WTC11 (cell line): ENCODE measurements at regions not wholly inside any gene's neighbourhood (a gene's known extent, or its start where the extent isn't known, plus 50 kb on each side); places are given as distances from the start of the nearest gene placed in this dataset.

Experiments used
- ATAC-seq: fragments of 200-7000 bp; cut with Tn5 transposase; 2 replicates; pipeline ENCODE4 v1.10.0; 2021; ENCODE audit warnings: mild to moderate bottlenecking, moderate library complexity
- CTCF ChIA-PET: fragments of 300-600 bp; sonication (Branson Sonifier 250); formaldehyde crosslinking; loops from one replicate; lab custom pipeline; 2021; ENCODE audit warnings: antibody characterized with exemption; lab: Charles Lee
- POLR2A ChIA-PET: fragments of 350-600 bp; sonication (Branson Sonifier 250); formaldehyde crosslinking; loops from one replicate; lab custom pipeline; 2021; ENCODE audit warnings: antibody characterized with exemption; lab: Charles Lee
- DNase-seq: peaks from one replicate; pipeline ENCODE4 v3.0.0; 2021; ENCODE audit warnings: low spot score
- H3K27ac Mint-ChIP-seq: 2 replicates; pipeline ENCODE4 v1.8.0; 2021; ENCODE audit warnings: mixed read lengths
- H3K27me3 Mint-ChIP-seq: 2 replicates; pipeline ENCODE4 v1.8.0; 2021; ENCODE audit warnings: low read depth, mild to moderate bottlenecking, moderate library complexity, mixed read lengths
- H3K36me3 Mint-ChIP-seq: 2 replicates; pipeline ENCODE4 v1.8.0; 2021; ENCODE audit warnings: mixed read lengths
- H3K4me1 Mint-ChIP-seq: 2 replicates; pipeline ENCODE4 v1.8.0; 2022; ENCODE audit warnings: mixed read lengths
- H3K4me3 Mint-ChIP-seq: 2 replicates; pipeline ENCODE4 v1.8.0; 2021; ENCODE audit warnings: mild to moderate bottlenecking, moderate library complexity, mixed read lengths
- H3K9me3 Mint-ChIP-seq: 2 replicates; pipeline ENCODE4 v1.8.0; 2021; ENCODE audit warnings: mixed read lengths
- ATF1 ChIP-seq: sonication (generic); formaldehyde crosslinking; IDR thresholded peaks from 2 replicates; pipeline ENCODE4 v1.8.1; 2023; ENCODE audit warnings: mild to moderate bottlenecking, moderate library complexity, missing genetic modification reagents
- ATF6 ChIP-seq: sonication (generic); formaldehyde crosslinking; IDR thresholded peaks from 2 replicates; pipeline ENCODE4 v1.8.1; 2023; ENCODE audit warnings: mild to moderate bottlenecking, missing genetic modification reagents
- CBFB ChIP-seq: sonication (generic); formaldehyde crosslinking; IDR thresholded peaks from 2 replicates; pipeline ENCODE4 v1.8.1; 2022; ENCODE audit warnings: mild to moderate bottlenecking, low read depth, missing genetic modification reagents
- CDX4 ChIP-seq: fragments of 250-450 bp; sonication (Bioruptor Pico); IDR thresholded peaks from 2 replicates; pipeline ENCODE4 v1.9.0; 2021; ENCODE audit warnings: moderate library complexity, mild to moderate bottlenecking, inconsistent platforms, borderline replicate concordance
- CREB1 ChIP-seq: sonication (generic); formaldehyde crosslinking; IDR thresholded peaks from 2 replicates; pipeline ENCODE4 v1.8.0; 2023; ENCODE audit warnings: mild to moderate bottlenecking, missing genetic modification reagents
- CREM ChIP-seq: sonication (generic); formaldehyde crosslinking; IDR thresholded peaks from 2 replicates; pipeline ENCODE4 v1.8.1; 2022; ENCODE audit warnings: mild to moderate bottlenecking, missing genetic modification reagents, moderate library complexity
- ETV6 ChIP-seq: sonication (generic); formaldehyde crosslinking; IDR thresholded peaks from 2 replicates; pipeline ENCODE4 v1.8.1; 2022; ENCODE audit warnings: mild to moderate bottlenecking, missing genetic modification reagents
- FOXP4 ChIP-seq: sonication (generic); formaldehyde crosslinking; IDR thresholded peaks from 2 replicates; pipeline ENCODE4 v1.8.0; 2022; ENCODE audit warnings: mild to moderate bottlenecking, missing genetic modification reagents
- JAZF1 ChIP-seq: fragments of 250-450 bp; sonication (Bioruptor Pico); IDR thresholded peaks from 2 replicates; pipeline ENCODE4 v1.9.0; 2021; ENCODE audit warnings: moderate library complexity, mild to moderate bottlenecking, inconsistent platforms
- OVOL2 ChIP-seq: fragments of 250-450 bp; sonication (Bioruptor Pico); IDR thresholded peaks from 2 replicates; pipeline ENCODE4 v1.9.0; 2021; ENCODE audit warnings: mild to moderate bottlenecking, borderline replicate concordance
- PRRX2 ChIP-seq: fragments of 250-450 bp; sonication (Bioruptor Pico); IDR thresholded peaks from 2 replicates; pipeline ENCODE4 v1.8.0; 2021; ENCODE audit warnings: mild to moderate bottlenecking
- RORB ChIP-seq: fragments of 250-450 bp; sonication (Bioruptor Pico); IDR thresholded peaks from 2 replicates; pipeline ENCODE4 v1.9.0; 2021; ENCODE audit warnings: mild to moderate bottlenecking
- SOX15 ChIP-seq: fragments of 250-450 bp; sonication (Bioruptor Pico); IDR thresholded peaks from 2 replicates; pipeline ENCODE4 v1.9.0; 2021; ENCODE audit warnings: mild to moderate bottlenecking
- TP53 ChIP-seq: sonication (generic); formaldehyde crosslinking; IDR thresholded peaks from 2 replicates; pipeline ENCODE4 v1.8.1; 2023; ENCODE audit warnings: mild to moderate bottlenecking, missing genetic modification reagents
- USF1 ChIP-seq: sonication (generic); formaldehyde crosslinking; IDR thresholded peaks from 2 replicates; pipeline ENCODE4 v1.8.0; 2022; ENCODE audit warnings: mild to moderate bottlenecking, missing genetic modification reagents
- ZBTB21 ChIP-seq: sonication (generic); formaldehyde crosslinking; IDR thresholded peaks from 2 replicates; pipeline ENCODE4 v1.8.1; 2023; ENCODE audit warnings: mild to moderate bottlenecking, missing genetic modification reagents, borderline replicate concordance
- ZNF219 ChIP-seq: sonication (generic); formaldehyde crosslinking; IDR thresholded peaks from 2 replicates; pipeline ENCODE4 v1.8.0; 2023; ENCODE audit warnings: missing genetic modification reagents, mild to moderate bottlenecking, borderline replicate concordance
- ZNF416 ChIP-seq: fragments of 250-450 bp; sonication (Bioruptor Pico); IDR thresholded peaks from 2 replicates; pipeline ENCODE4 v1.9.0; 2021; ENCODE audit warnings: mild to moderate bottlenecking, inconsistent platforms
- ZSCAN18 ChIP-seq: fragments of 250-450 bp; sonication (Bioruptor Pico); IDR thresholded peaks from 2 replicates; pipeline ENCODE4 v2.1.2; 2022; ENCODE audit warnings: mild to moderate bottlenecking, moderate library complexity
- TF ChIP-seq, protein P1 (sequence below): sonication (generic); formaldehyde crosslinking; IDR thresholded peaks from 2 replicates; pipeline ENCODE4 v1.8.1; 2022; ENCODE audit warnings: missing genetic modification reagents, borderline replicate concordance
- TF ChIP-seq, protein P2 (sequence below): fragments of 250-450 bp; sonication (Bioruptor Pico); IDR thresholded peaks from 2 replicates; pipeline ENCODE4 v1.8.0; 2021; ENCODE audit warnings: mild to moderate bottlenecking

GRCh38 chr12:4047421-4047820 is 174.2 kb upstream of the PARP11 start (continued):
- TF ChIP-seq CDX4 = no peak

- POLR2A ChIA-PET = no interaction called here
- peaks cover 32% of the 10 kb centered on the region for H3K4me1 Mint-ChIP-seq
- TF ChIP-seq SOX15 (CRISPR knock-in tag) = no peak
- no peak for TF ChIP-seq JAZF1 (CRISPR knock-in tag)
- no peak for TF ChIP-seq ATF1 (CRISPR knock-in tag)
- no peak for TF ChIP-seq CREB1 (CRISPR knock-in tag)
- TF ChIP-seq, protein P1, sequence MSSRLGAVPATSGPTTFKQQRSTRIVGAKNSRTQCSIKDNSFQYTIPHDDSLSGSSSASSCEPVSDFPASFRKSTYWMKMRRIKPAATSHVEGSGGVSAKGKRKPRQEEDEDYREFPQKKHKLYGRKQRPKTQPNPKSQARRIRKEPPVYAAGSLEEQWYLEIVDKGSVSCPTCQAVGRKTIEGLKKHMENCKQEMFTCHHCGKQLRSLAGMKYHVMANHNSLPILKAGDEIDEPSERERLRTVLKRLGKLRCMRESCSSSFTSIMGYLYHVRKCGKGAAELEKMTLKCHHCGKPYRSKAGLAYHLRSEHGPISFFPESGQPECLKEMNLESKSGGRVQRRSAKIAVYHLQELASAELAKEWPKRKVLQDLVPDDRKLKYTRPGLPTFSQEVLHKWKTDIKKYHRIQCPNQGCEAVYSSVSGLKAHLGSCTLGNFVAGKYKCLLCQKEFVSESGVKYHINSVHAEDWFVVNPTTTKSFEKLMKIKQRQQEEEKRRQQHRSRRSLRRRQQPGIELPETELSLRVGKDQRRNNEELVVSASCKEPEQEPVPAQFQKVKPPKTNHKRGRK (CRISPR knock-in tag) = no peak
- no peak for TF ChIP-seq CBFB (CRISPR knock-in tag)
- TF ChIP-seq, protein P2, sequence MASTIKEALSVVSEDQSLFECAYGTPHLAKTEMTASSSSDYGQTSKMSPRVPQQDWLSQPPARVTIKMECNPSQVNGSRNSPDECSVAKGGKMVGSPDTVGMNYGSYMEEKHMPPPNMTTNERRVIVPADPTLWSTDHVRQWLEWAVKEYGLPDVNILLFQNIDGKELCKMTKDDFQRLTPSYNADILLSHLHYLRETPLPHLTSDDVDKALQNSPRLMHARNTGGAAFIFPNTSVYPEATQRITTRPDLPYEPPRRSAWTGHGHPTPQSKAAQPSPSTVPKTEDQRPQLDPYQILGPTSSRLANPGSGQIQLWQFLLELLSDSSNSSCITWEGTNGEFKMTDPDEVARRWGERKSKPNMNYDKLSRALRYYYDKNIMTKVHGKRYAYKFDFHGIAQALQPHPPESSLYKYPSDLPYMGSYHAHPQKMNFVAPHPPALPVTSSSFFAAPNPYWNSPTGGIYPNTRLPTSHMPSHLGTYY (CRISPR knock-in tag) = no peak
- TF ChIP-seq TP53 (CRISPR knock-in tag) = no peak
- no peak for TF ChIP-seq CDX4
- no peak for TF ChIP-seq RORB (CRISPR knock-in tag)
- TF ChIP-seq ZBTB21 (CRISPR knock-in tag) = no peak
- no peak for TF ChIP-seq PRRX2
- no peak overlapping the region for H3K4me3 Mint-ChIP-seq
- CTCF ChIA-PET = no interaction called here
- H3K27ac Mint-ChIP-seq = peak overlapping the region; percentile 32; the same call in 1 of the 2 replicates
- H3K27me3 Mint-ChIP-seq = no peaks in the 10 kb centered on the region; the same call in 1 of the 2 replicates
- DNase-seq (no peak), ATAC-seq (no peak)
- peaks cover 17% of the 10 kb centered on the region for H3K9me3 Mint-ChIP-seq
- no peaks in the 10 kb centered on the region; the same call in 1 of the 2 replicates for H3K36me3 Mint-ChIP-seq
Observed at GRCh38 chr12:4046495-4046840, 173.3 kb upstream of the PARP11 start.

- POLR2A ChIA-PET = no interaction called here
- no peak overlapping the region; the same call in 1 of the 2 replicates for H3K27ac Mint-ChIP-seq
- H3K4me1 Mint-ChIP-seq = peaks cover 28% of the 10 kb centered on the region
- CTCF ChIA-PET = no interaction called here
- DNase-seq (no peak), ATAC-seq (no peak)
- no peaks in the 10 kb centered on the region; the same call in 1 of the 2 replicates for H3K27me3 Mint-ChIP-seq
- H3K4me3 Mint-ChIP-seq = no peak overlapping the region
- no peaks in the 10 kb centered on the region; the same call in 1 of the 2 replicates for H3K36me3 Mint-ChIP-seq
- peaks cover 17% of the 10 kb centered on the region for H3K9me3 Mint-ChIP-seq
- TF ChIP-seq USF1 (CRISPR knock-in tag) (no peak), ZNF219 (no peak), CREM (no peak), ETV6 (CRISPR knock-in tag) (no peak), ATF6 (CRISPR knock-in tag) (no peak), ZNF416 (CRISPR knock-in tag) (no peak), FOXP4 (CRISPR knock-in tag) (no peak), OVOL2 (no peak), TP53 (CRISPR knock-in tag) (no peak), ZSCAN18 (CRISPR knock-in tag) (no peak)
Observed at GRCh38 chr12:4045786-4046494, 172.7 kb upstream of the PARP11 start.
